Astrocyte (in vitro differentiated cells and primary cell): ENCODE measurements at regions not wholly inside any gene's neighbourhood (a gene's known extent, or its start where the extent isn't known, plus 50 kb on each side); places are given as distances from the start of the nearest gene placed in this dataset.
A peak's percentile ranks its signal among the peaks of the same experiment; 100 is the strongest.

Source experiments
- DNase-seq: peaks from one replicate; pipeline ENCODE4 v3.0.0-alpha.2; 2010; ENCODE audit warnings: low read depth
- FAIRE-seq: peaks from 2 replicates; lab custom pipeline; 2011; peaks lifted over from hg19 to GRCh38; lab: Jason Lieb, UNC
- H2AFZ ChIP-seq: 2 replicates; pipeline ENCODE4 v1.6.0; 2012; ENCODE audit warnings: low read depth, low read length, inconsistent platforms
- H3K27ac ChIP-seq: 2 replicates; pipeline ENCODE4 v1.5.1; 2011; ENCODE audit warnings: low read depth, low read length, inconsistent platforms
- H3K27me3 ChIP-seq: 2 replicates; pipeline ENCODE4 v1.6.0; 2011; ENCODE audit warnings: low read length, inconsistent platforms; ENCODE audit not compliant: insufficient read depth
- H3K36me3 ChIP-seq: 2 replicates; pipeline ENCODE4 v1.5.1; 2011; ENCODE audit warnings: low read length, inconsistent platforms; ENCODE audit not compliant: insufficient read depth
- H3K4me1 ChIP-seq: 2 replicates; pipeline ENCODE4 v1.5.1; 2011; ENCODE audit warnings: low read length, inconsistent platforms; ENCODE audit not compliant: insufficient read depth
- H3K4me2 ChIP-seq: 2 replicates; pipeline ENCODE4 v1.6.0; 2012; ENCODE audit warnings: low read length, inconsistent platforms
- H3K4me3 ChIP-seq: 2 replicates; pipeline ENCODE4 v1.5.1; 2011; ENCODE audit warnings: low read depth, mild to moderate bottlenecking, low read length, inconsistent platforms; ENCODE audit not compliant: insufficient read depth
- H3K79me2 ChIP-seq: 2 replicates; pipeline ENCODE4 v1.6.0; 2012; ENCODE audit warnings: mild to moderate bottlenecking, low read length, inconsistent platforms; ENCODE audit not compliant: insufficient read depth
- H3K9ac ChIP-seq: 2 replicates; pipeline ENCODE4 v1.6.0; 2012; ENCODE audit warnings: mild to moderate bottlenecking, low read length, inconsistent platforms
- H3K9me3 ChIP-seq: 2 replicates; pipeline ENCODE4 v1.5.1; 2012; ENCODE audit warnings: low read depth, mild to moderate bottlenecking, low read length, inconsistent platforms; ENCODE audit not compliant: insufficient read depth
- H4K20me1 ChIP-seq: 2 replicates; pipeline ENCODE4 v1.6.0; 2012; ENCODE audit warnings: low read length, inconsistent platforms; ENCODE audit not compliant: insufficient read depth
- H3K27ac Mint-ChIP-seq: one replicate; pipeline ENCODE4 v1.8.0; 2021; ENCODE audit warnings: mild to moderate bottlenecking, mixed read lengths; ENCODE audit not compliant: unreplicated experiment
- H3K27me3 Mint-ChIP-seq: one replicate; pipeline ENCODE4 v1.8.0; 2021; ENCODE audit warnings: low read depth, mixed read lengths; ENCODE audit not compliant: unreplicated experiment
- H3K36me3 Mint-ChIP-seq: one replicate; pipeline ENCODE4 v1.8.0; 2021; ENCODE audit warnings: low read depth, mixed read lengths; ENCODE audit not compliant: unreplicated experiment
- H3K4me1 Mint-ChIP-seq: one replicate; pipeline ENCODE4 v1.8.0; 2021; ENCODE audit warnings: low read depth, mixed read lengths; ENCODE audit not compliant: unreplicated experiment
- H3K4me3 Mint-ChIP-seq: one replicate; pipeline ENCODE4 v1.8.0; 2021; ENCODE audit warnings: mild to moderate bottlenecking, moderate library complexity, mixed read lengths; ENCODE audit not compliant: unreplicated experiment
- H3K9me3 Mint-ChIP-seq: one replicate; pipeline ENCODE4 v1.8.0; 2021; ENCODE audit warnings: mild to moderate bottlenecking, mixed read lengths; ENCODE audit not compliant: unreplicated experiment
- CTCF ChIP-seq: IDR thresholded peaks from 2 replicates; pipeline ENCODE4 v1.5.1; 2011; ENCODE audit warnings: low read depth, mild to moderate bottlenecking, inconsistent platforms, low read length, moderate library complexity; ENCODE audit not compliant: insufficient read depth
- EZH2 ChIP-seq: IDR thresholded peaks from 2 replicates; pipeline ENCODE4 v1.6.1; 2012; ENCODE audit warnings: mild to moderate bottlenecking, low read length, inconsistent platforms; ENCODE audit not compliant: insufficient read depth

- H3K4me1 Mint-ChIP-seq: peaks cover 13% of the 10 kb centered on the region
- no peaks in the 10 kb centered on the region for H3K27me3 Mint-ChIP-seq
- no peak overlapping the region for H2AFZ ChIP-seq
Measured at GRCh38 chr1:172980456-172980855, 70.3 kb downstream of the TNFSF18 start.

GRCh38 chr1:172980971-172981370, 69.8 kb downstream of the TNFSF18 start:
- no peak overlapping the region for H3K27ac Mint-ChIP-seq
- H3K27me3 Mint-ChIP-seq: no peaks in the 10 kb centered on the region
- H4K20me1 ChIP-seq: no peaks in the 10 kb centered on the region
- no peaks in the 10 kb centered on the region for H3K79me2 ChIP-seq
- no peaks in the 10 kb centered on the region for H3K9me3 ChIP-seq
- H3K36me3 ChIP-seq: no peaks in the 10 kb centered on the region
- H3K27ac ChIP-seq: no peak overlapping the region
- H3K9me3 Mint-ChIP-seq: no peaks in the 10 kb centered on the region
- H3K4me3 Mint-ChIP-seq: no peak overlapping the region
- H3K4me2 ChIP-seq: no peak overlapping the region
- no peak for FAIRE-seq
- DNase-seq: no peak
- H2AFZ ChIP-seq: no peak overlapping the region
- TF ChIP-seq CTCF (no peak), EZH2 (no peak)
- peaks cover 13% of the 10 kb centered on the region for H3K4me1 Mint-ChIP-seq
- no peak overlapping the region for H3K9ac ChIP-seq
- peaks cover 13% of the 10 kb centered on the region for H3K4me1 ChIP-seq
- no peak overlapping the region for H3K4me3 ChIP-seq
- no peaks in the 10 kb centered on the region for H3K27me3 ChIP-seq
- H3K36me3 Mint-ChIP-seq: no peaks in the 10 kb centered on the region

More at GRCh38 chr1:172980456-172980855, 70.3 kb downstream of the TNFSF18 start:
- H3K4me3 ChIP-seq: no peak overlapping the region
- H3K27ac Mint-ChIP-seq: peak overlapping the region; percentile 7
- no peak overlapping the region for H3K9ac ChIP-seq
- H3K4me1 ChIP-seq: peaks cover 15% of the 10 kb centered on the region
- peak overlapping the region; percentile 13 for H3K27ac ChIP-seq
- TF ChIP-seq EZH2: no peak
- TF ChIP-seq CTCF: no peak
- no peaks in the 10 kb centered on the region for H3K27me3 ChIP-seq
- peak; percentile 95 for FAIRE-seq
- H3K79me2 ChIP-seq: no peaks in the 10 kb centered on the region
- no peaks in the 10 kb centered on the region for H3K36me3 ChIP-seq
- H3K4me2 ChIP-seq: no peak overlapping the region
- no peaks in the 10 kb centered on the region for H3K9me3 Mint-ChIP-seq
- peak; percentile 79 for DNase-seq
- no peaks in the 10 kb centered on the region for H4K20me1 ChIP-seq
- no peaks in the 10 kb centered on the region for H3K36me3 Mint-ChIP-seq
- H3K4me3 Mint-ChIP-seq: no peak overlapping the region
- H3K9me3 ChIP-seq: no peaks in the 10 kb centered on the region
